ENCODE measurements at regions not wholly inside any gene's neighbourhood (a gene's known extent, or its start where the extent isn't known, plus 50 kb on each side); places are given as distances from the start of the nearest gene placed in this dataset.

GRCh38 chr2:160876765-160877164, 283.5 kb upstream of the TANK start:
- H3K9me3 Mint-ChIP-seq, result no peaks in the 10 kb centered on the region
- ATAC-seq (ENCODE audit: poor library complexity), result no peak

GRCh38 chr2:160878618-160879017, 281.6 kb upstream of the TANK start:
- no peak overlapping the region for H3K4me3 ChIP-seq (ENCODE audit: low read length)
- Mint-ChIP-seq H3K9me3 (no peaks in the 10 kb centered on the region), H3K36me3 (ENCODE audit: low read depth) (no peaks in the 10 kb centered on the region), H3K4me3 (no peak overlapping the region), H3K4me1 (ENCODE audit: low read depth) (no peaks in the 10 kb centered on the region), H3K27me3 (no peaks in the 10 kb centered on the region), H3K27ac (no peak overlapping the region)
- no peak overlapping the region for H3K27ac ChIP-seq (ENCODE audit: low read depth in 1 of 2, low read length in 2 of 2)
- H3K27me3 ChIP-seq (ENCODE audit: control insufficient read depth in 1 of 2, insufficient read depth in 2 of 2, low read length in 2 of 2), result no peaks in the 10 kb centered on the region
- POLR2A ChIA-PET, result no interaction called here
- CTCF ChIA-PET, result no interaction called here
- no peaks in the 10 kb centered on the region for H3K9me3 ChIP-seq (ENCODE audit: control insufficient read depth in 1 of 2, insufficient read depth in 1 of 2, low read length in 2 of 2)
- ATAC-seq (ENCODE audit: poor library complexity) (no peak), DNase-seq (no peak)
- no peaks in the 10 kb centered on the region for H3K4me1 ChIP-seq (ENCODE audit: insufficient read depth, low read length)
- no peak for TF ChIP-seq CTCF (IDR thresholded peaks at IDR 0.05)
- intact Hi-C loops (cut with DNase I, micrococcal nuclease), result no loop called here
- H3K36me3 ChIP-seq (ENCODE audit: insufficient read depth, low read length), result no peaks in the 10 kb centered on the region

More at GRCh38 chr2:160876765-160877164, 283.5 kb upstream of the TANK start:
- H3K36me3 Mint-ChIP-seq (ENCODE audit: low read depth), result no peaks in the 10 kb centered on the region
- no peaks in the 10 kb centered on the region for H3K4me1 Mint-ChIP-seq (ENCODE audit: low read depth)
- H3K4me3 Mint-ChIP-seq, result no peak overlapping the region
- ChIA-PET POLR2A (no interaction called here), CTCF (no interaction called here)
- no peaks in the 10 kb centered on the region for H3K27me3 Mint-ChIP-seq
- H3K27me3 ChIP-seq (ENCODE audit: control insufficient read depth in 1 of 2, insufficient read depth in 2 of 2, low read length in 2 of 2), result no peaks in the 10 kb centered on the region
- TF ChIP-seq CTCF (IDR thresholded peaks at IDR 0.05), result no peak
- no peaks in the 10 kb centered on the region for H3K9me3 ChIP-seq (ENCODE audit: control insufficient read depth in 1 of 2, insufficient read depth in 1 of 2, low read length in 2 of 2)
- H3K4me3 ChIP-seq (ENCODE audit: low read length), result no peak overlapping the region
- DNase-seq, result no peak
- intact Hi-C loops (cut with DNase I, micrococcal nuclease), result no loop called here
- H3K27ac Mint-ChIP-seq, result no peak overlapping the region
- no peaks in the 10 kb centered on the region for H3K4me1 ChIP-seq (ENCODE audit: insufficient read depth, low read length)
- no peaks in the 10 kb centered on the region for H3K36me3 ChIP-seq (ENCODE audit: insufficient read depth, low read length)
- H3K27ac ChIP-seq (ENCODE audit: low read depth in 1 of 2, low read length in 2 of 2), result no peak overlapping the region

GRCh38 chr2:160882906-160883305, 277.3 kb upstream of the TANK start:
- H3K9me3 ChIP-seq (ENCODE audit: control insufficient read depth in 1 of 2, insufficient read depth in 1 of 2, low read length in 2 of 2), result no peaks in the 10 kb centered on the region
- H3K4me3 ChIP-seq (ENCODE audit: low read length), result no peak overlapping the region
- DNase-seq (no peak), ATAC-seq (ENCODE audit: poor library complexity) (no peak)
- H3K27me3 ChIP-seq (ENCODE audit: control insufficient read depth in 1 of 2, insufficient read depth in 2 of 2, low read length in 2 of 2), result no peaks in the 10 kb centered on the region
- POLR2A ChIA-PET, result no interaction called here
- Mint-ChIP-seq H3K36me3 (ENCODE audit: low read depth) (no peaks in the 10 kb centered on the region), H3K4me3 (no peak overlapping the region), H3K4me1 (ENCODE audit: low read depth) (no peaks in the 10 kb centered on the region), H3K9me3 (no peaks in the 10 kb centered on the region), H3K27ac (no peak overlapping the region), H3K27me3 (no peaks in the 10 kb centered on the region)
- no peaks in the 10 kb centered on the region for H3K36me3 ChIP-seq (ENCODE audit: insufficient read depth, low read length)
- H3K4me1 ChIP-seq (ENCODE audit: insufficient read depth, low read length), result no peaks in the 10 kb centered on the region
- CTCF ChIA-PET, result no interaction called here
- intact Hi-C loops (cut with DNase I, micrococcal nuclease), result no loop called here
- TF ChIP-seq CTCF (IDR thresholded peaks at IDR 0.05), result no peak
- H3K27ac ChIP-seq (ENCODE audit: low read depth in 1 of 2, low read length in 2 of 2), result no peak overlapping the region
